ENCODE measurements at regions not wholly inside any gene's neighbourhood (a gene's known extent, or its start where the extent isn't known, plus 50 kb on each side); places are given as distances from the start of the nearest gene placed in this dataset.

- TF ChIP-seq POLR2A (IDR thresholded peaks at IDR 0.05) (no peak), CTCF (IDR thresholded peaks at IDR 0.05) (no peak)
Measured at GRCh38 chr15:85886309-85886811, 91.6 kb upstream of the KLHL25 start.

Measured in right lobe of liver (tissue), 4 donors.